ENCODE measurements at regions not wholly inside any gene's neighbourhood (a gene's known extent, or its start where the extent isn't known, plus 50 kb on each side); places are given as distances from the start of the nearest gene placed in this dataset.

- Histone ChIP-seq H2BK120ac (ENCODE audit: low read depth, low read length) (no peak overlapping the region), H4K8ac (ENCODE audit: low read length) (no peak overlapping the region), H3K79me1 (replicated peaks; ENCODE audit: low read length, poor library complexity, severe bottlenecking) (no peaks in the 10 kb centered on the region), H2BK5ac (ENCODE audit: low read depth, low read length, poor library complexity, severe bottlenecking) (no peak overlapping the region), H2AK5ac (ENCODE audit: low read length, severe bottlenecking) (no peak overlapping the region), H3K4me1 (ENCODE audit: control insufficient read depth, insufficient read depth, low read depth, low read length) (no peaks in the 10 kb centered on the region), H3K4me3 (ENCODE audit: insufficient read depth in 1 of 2, low read depth in 1 of 2, low read length in 2 of 2) (no peak overlapping the region), H3K23ac (ENCODE audit: low read length in 2 of 2) (no peak overlapping the region), H3K4ac (ENCODE audit: low read depth in 1 of 2, low read length in 2 of 2) (no peak overlapping the region), H3K27ac (ENCODE audit: low read length, poor library complexity, severe bottlenecking) (no peak overlapping the region), H4K91ac (ENCODE audit: low read length) (no peak overlapping the region), H3K9ac (ENCODE audit: low read length) (no peak overlapping the region), H3K18ac (ENCODE audit: low read depth in 1 of 2, low read length in 2 of 2) (no peak overlapping the region), H3K14ac (ENCODE audit: low read length in 2 of 2) (no peak overlapping the region), H2AFZ (ENCODE audit: low read depth, low read length) (no peak overlapping the region), H3K36me3 (ENCODE audit: control insufficient read depth in 1 of 2, insufficient read depth in 2 of 2, low read depth in 1 of 2, low read length in 2 of 2) (no peaks in the 10 kb centered on the region), H2BK15ac (ENCODE audit: low read depth, poor library complexity, severe bottlenecking) (no peak overlapping the region), H3K4me2 (ENCODE audit: low read length, poor library complexity, severe bottlenecking) (no peak overlapping the region), H2BK12ac (ENCODE audit: low read length in 2 of 2) (no peak overlapping the region), H3K9me3 (ENCODE audit: control insufficient read depth, low read length) (peaks cover 15% of the 10 kb centered on the region), H3K27me3 (ENCODE audit: control insufficient read depth in 1 of 2, insufficient read depth in 1 of 2, low read length in 2 of 2) (peaks cover 0 to 2% of the 10 kb centered on the region in 2 experiments)
- 76% methylated on average over 6 of the region's 6 CpGs for WGBS
- no peak for DNase-seq
Observed at GRCh38 chr10:26355241-26355640, 82.9 kb upstream of the APBB1IP start.

DNA sequence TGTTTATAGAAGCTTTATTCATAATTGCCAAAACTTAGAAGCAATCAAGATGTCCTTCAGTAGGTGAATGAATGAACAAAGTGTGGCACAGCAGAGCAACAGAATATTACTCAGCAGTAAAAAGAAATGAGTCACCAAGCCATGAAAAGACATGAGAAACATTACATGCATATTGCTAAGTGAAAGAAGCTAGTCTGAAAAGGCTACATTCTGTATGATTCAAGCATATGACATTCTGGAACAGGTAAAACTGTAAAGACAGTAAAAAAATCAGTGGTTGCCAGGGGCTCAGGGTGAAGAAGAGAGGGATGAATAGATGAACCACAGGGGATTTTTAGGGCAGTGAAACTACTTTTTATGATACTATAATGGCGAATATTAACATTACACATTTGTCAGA is 80.9 kb upstream of the APBB1IP start:
- Histone ChIP-seq H3K9me3 (ENCODE audit: control insufficient read depth, low read length) (peaks cover 15% of the 10 kb centered on the region), H3K4me1 (ENCODE audit: control insufficient read depth, insufficient read depth, low read depth, low read length) (no peaks in the 10 kb centered on the region), H3K14ac (ENCODE audit: low read length in 2 of 2) (no peak overlapping the region), H2BK5ac (ENCODE audit: low read depth, low read length, poor library complexity, severe bottlenecking) (no peak overlapping the region), H3K4me3 (ENCODE audit: insufficient read depth in 1 of 2, low read depth in 1 of 2, low read length in 2 of 2) (no peak overlapping the region), H4K91ac (ENCODE audit: low read length) (no peak overlapping the region), H3K27ac (ENCODE audit: low read length, poor library complexity, severe bottlenecking) (no peak overlapping the region), H3K4me2 (ENCODE audit: low read length, poor library complexity, severe bottlenecking) (no peak overlapping the region), H4K8ac (ENCODE audit: low read length) (no peak overlapping the region), H2BK120ac (ENCODE audit: low read depth, low read length) (no peak overlapping the region), H3K23ac (ENCODE audit: low read length in 2 of 2) (no peak overlapping the region), H2BK12ac (ENCODE audit: low read length in 2 of 2) (no peak overlapping the region), H3K4ac (ENCODE audit: low read depth in 1 of 2, low read length in 2 of 2) (no peak overlapping the region), H3K9ac (ENCODE audit: low read length) (no peak overlapping the region), H2AFZ (ENCODE audit: low read depth, low read length) (no peak overlapping the region), H3K18ac (ENCODE audit: low read depth in 1 of 2, low read length in 2 of 2) (no peak overlapping the region), H2AK5ac (ENCODE audit: low read length, severe bottlenecking) (no peak overlapping the region), H2BK15ac (ENCODE audit: low read depth, poor library complexity, severe bottlenecking) (no peak overlapping the region), H3K79me1 (replicated peaks; ENCODE audit: low read length, poor library complexity, severe bottlenecking) (no peaks in the 10 kb centered on the region), H3K36me3 (ENCODE audit: control insufficient read depth in 1 of 2, insufficient read depth in 2 of 2, low read depth in 1 of 2, low read length in 2 of 2) (no peaks in the 10 kb centered on the region), H3K27me3 (ENCODE audit: control insufficient read depth in 1 of 2, insufficient read depth in 1 of 2, low read length in 2 of 2) (peaks cover 0 to 2% of the 10 kb centered on the region in 2 experiments)
- no CpG with 5 or more reads among the region's 1 CpG for WGBS
- DNase-seq: no peak

GRCh38 chr10:26358071-26358470 is 80.1 kb upstream of the APBB1IP start:
- Histone ChIP-seq H3K18ac (ENCODE audit: low read depth in 1 of 2, low read length in 2 of 2) (no peak overlapping the region), H2BK15ac (ENCODE audit: low read depth, poor library complexity, severe bottlenecking) (no peak overlapping the region), H4K91ac (ENCODE audit: low read length) (no peak overlapping the region), H2AK5ac (ENCODE audit: low read length, severe bottlenecking) (no peak overlapping the region), H3K9ac (ENCODE audit: low read length) (no peak overlapping the region), H3K4ac (ENCODE audit: low read depth in 1 of 2, low read length in 2 of 2) (no peak overlapping the region), H2BK120ac (ENCODE audit: low read depth, low read length) (no peak overlapping the region), H4K8ac (ENCODE audit: low read length) (no peak overlapping the region), H3K79me1 (replicated peaks; ENCODE audit: low read length, poor library complexity, severe bottlenecking) (no peaks in the 10 kb centered on the region), H3K27ac (ENCODE audit: low read length, poor library complexity, severe bottlenecking) (no peak overlapping the region), H3K23ac (ENCODE audit: low read length in 2 of 2) (no peak overlapping the region), H2AFZ (ENCODE audit: low read depth, low read length) (no peak overlapping the region), H3K4me2 (ENCODE audit: low read length, poor library complexity, severe bottlenecking) (no peak overlapping the region), H3K36me3 (ENCODE audit: control insufficient read depth in 1 of 2, insufficient read depth in 2 of 2, low read depth in 1 of 2, low read length in 2 of 2) (no peaks in the 10 kb centered on the region), H3K4me1 (ENCODE audit: control insufficient read depth, insufficient read depth, low read depth, low read length) (no peaks in the 10 kb centered on the region), H3K4me3 (ENCODE audit: insufficient read depth in 1 of 2, low read depth in 1 of 2, low read length in 2 of 2) (no peak overlapping the region), H2BK5ac (ENCODE audit: low read depth, low read length, poor library complexity, severe bottlenecking) (no peak overlapping the region), H3K9me3 (ENCODE audit: control insufficient read depth, low read length) (peaks cover 15% of the 10 kb centered on the region), H3K27me3 (ENCODE audit: control insufficient read depth in 1 of 2, insufficient read depth in 1 of 2, low read length in 2 of 2) (peaks cover 0 to 2% of the 10 kb centered on the region in 2 experiments), H2BK12ac (ENCODE audit: low read length in 2 of 2) (no peak overlapping the region), H3K14ac (ENCODE audit: low read length in 2 of 2) (no peak overlapping the region)
- DNase-seq: no peak
- no CpG with 5 or more reads among the region's 2 CpGs for WGBS

GRCh38 chr10:26359670-26360069 is 78.5 kb upstream of the APBB1IP start:
- Histone ChIP-seq H3K4me3 (ENCODE audit: insufficient read depth in 1 of 2, low read depth in 1 of 2, low read length in 2 of 2) (no peak overlapping the region), H3K36me3 (ENCODE audit: control insufficient read depth in 1 of 2, insufficient read depth in 2 of 2, low read depth in 1 of 2, low read length in 2 of 2) (no peaks in the 10 kb centered on the region), H3K27ac (ENCODE audit: low read length, poor library complexity, severe bottlenecking) (no peak overlapping the region), H2BK12ac (ENCODE audit: low read length in 2 of 2) (no peak overlapping the region), H3K9ac (ENCODE audit: low read length) (no peak overlapping the region), H4K8ac (ENCODE audit: low read length) (no peak overlapping the region), H3K9me3 (ENCODE audit: control insufficient read depth, low read length) (peaks cover 5% of the 10 kb centered on the region), H3K4ac (ENCODE audit: low read depth in 1 of 2, low read length in 2 of 2) (no peak overlapping the region), H4K91ac (ENCODE audit: low read length) (no peak overlapping the region), H3K27me3 (ENCODE audit: control insufficient read depth in 1 of 2, insufficient read depth in 1 of 2, low read length in 2 of 2) (peaks cover 0 to 2% of the 10 kb centered on the region in 2 experiments), H2BK120ac (ENCODE audit: low read depth, low read length) (no peak overlapping the region), H2AFZ (ENCODE audit: low read depth, low read length) (no peak overlapping the region), H3K4me2 (ENCODE audit: low read length, poor library complexity, severe bottlenecking) (no peak overlapping the region), H2BK5ac (ENCODE audit: low read depth, low read length, poor library complexity, severe bottlenecking) (no peak overlapping the region), H3K79me1 (replicated peaks; ENCODE audit: low read length, poor library complexity, severe bottlenecking) (no peaks in the 10 kb centered on the region), H3K23ac (ENCODE audit: low read length in 2 of 2) (no peak overlapping the region), H3K18ac (ENCODE audit: low read depth in 1 of 2, low read length in 2 of 2) (no peak overlapping the region), H3K14ac (ENCODE audit: low read length in 2 of 2) (no peak overlapping the region), H3K4me1 (ENCODE audit: control insufficient read depth, insufficient read depth, low read depth, low read length) (no peaks in the 10 kb centered on the region), H2AK5ac (ENCODE audit: low read length, severe bottlenecking) (no peak overlapping the region), H2BK15ac (ENCODE audit: low read depth, poor library complexity, severe bottlenecking) (no peak overlapping the region)
- DNase-seq: no peak
- WGBS: 60% methylated on average over 1 of the region's 1 CpG
